K562 (cell line): ENCODE measurements at regions not wholly inside any gene's neighbourhood (a gene's known extent, or its start where the extent isn't known, plus 50 kb on each side); places are given as distances from the start of the nearest gene placed in this dataset.

Experiments used
- ATAC-seq: fragments of 200-7000 bp; cut with Tn5 transposase; 3 replicates; pipeline ENCODE4 v1.9.1; 2020; ENCODE audit warnings: moderate library complexity
- BruUV-seq: library from RNA; stranded (reverse); fragments of 400-500 nt; replicated peaks from 2 replicates; lab custom pipeline; 2021; lab: Mats Ljungman, UMichigan
- CTCF ChIA-PET: fragments of 300-600 bp; formaldehyde crosslinking; extraction: SDS; loops from one replicate; lab custom pipeline; 2021; ENCODE audit warnings: low intra/inter-chr PET ratio; lab: Yijun Ruan, JAX
- POLR2A ChIA-PET: fragments of 300-600, 350-650 bp; sonication (Branson Sonifier 250); formaldehyde crosslinking; extraction: SDS; loops from one replicate; lab custom pipeline; 2021; ENCODE audit warnings: antibody characterized with exemption, inconsistent platforms; lab: Yijun Ruan, JAX
- DNase-seq, 4 experiments: peaks; one replicate each; pipeline versions ENCODE4 v3.0.0 to v3.0.0-alpha.2; 2011 to 2018; ENCODE audit warnings: low spot score in 3 of 4, mixed read lengths in 3 of 4; ENCODE audit errors: extremely low read depth in 1 of 4
- FAIRE-seq: peaks from 2 replicates; lab custom pipeline; 2011; peaks lifted over from hg19 to GRCh38; lab: Jason Lieb, UNC
- H2AFZ ChIP-seq: 2 replicates; pipeline ENCODE4 v1.6.0; 2011; ENCODE audit warnings: low read depth, low read length, control low read depth, inconsistent platforms
- H3K27ac ChIP-seq: fragments of 200-600 bp; 3 replicates; pipeline ENCODE4 v1.8.0; 2011; ENCODE audit warnings: low read depth, mild to moderate bottlenecking, control low read depth, inconsistent platforms, low read length, moderate library complexity, mixed read lengths; ENCODE audit errors: extremely low read depth
- H3K27me3 ChIP-seq, 2 experiments: fragments of 300-600 bp in 1 of 2; 2 replicates in 1 of 2; 3 replicates in 1 of 2; pipeline versions ENCODE4 v1.6.0 to v1.8.0; 2011; ENCODE audit warnings: inconsistent platforms in 2 of 2, low read length in 2 of 2, mild to moderate bottlenecking in 1 of 2, mixed read lengths in 1 of 2, moderate library complexity in 1 of 2; ENCODE audit not compliant: control insufficient read depth in 2 of 2, insufficient read depth in 2 of 2
- H3K36me3 ChIP-seq: fragments of 300-600 bp; 3 replicates; pipeline ENCODE4 v1.8.0; 2011; ENCODE audit warnings: mild to moderate bottlenecking, low read length, inconsistent platforms; ENCODE audit not compliant: control insufficient read depth, insufficient read depth
- H3K4me1 ChIP-seq, 2 experiments: fragments of 200-600 bp in 1 of 2; replicated peaks in 1 of 2; 2 replicates in 1 of 2; 3 replicates in 1 of 2; pipeline versions ENCODE4 v1.5.1 to v1.8.0; 2011; ENCODE audit warnings: inconsistent platforms in 2 of 2, low read length in 2 of 2, mild to moderate bottlenecking in 1 of 2, mixed read lengths in 1 of 2, moderate library complexity in 1 of 2; ENCODE audit not compliant: control insufficient read depth in 2 of 2, insufficient read depth in 2 of 2
- H3K4me2 ChIP-seq: 2 replicates; pipeline ENCODE4 v1.6.1; 2011; ENCODE audit warnings: low read length, control low read depth, inconsistent platforms, mixed read lengths; ENCODE audit not compliant: insufficient read depth
- H3K4me3 ChIP-seq: fragments of 200-600 bp; sonication (generic), shearing (Covaris generic); 2 replicates; pipeline ENCODE4 v1.5.1; 2016; ENCODE audit warnings: control low read depth, inconsistent platforms
- H3K79me2 ChIP-seq: fragments of 200-600 bp; 3 replicates; pipeline ENCODE4 v1.8.0; 2011; ENCODE audit warnings: low read length, inconsistent platforms; ENCODE audit not compliant: control insufficient read depth, insufficient read depth
- H3K9ac ChIP-seq, 2 experiments: 2 replicates each; pipeline versions ENCODE4 v1.6.0 to v1.6.1; 2011; ENCODE audit warnings: low read depth in 2 of 2, low read length in 2 of 2, control low read depth in 1 of 2, inconsistent platforms in 1 of 2, mild to moderate bottlenecking in 1 of 2, mixed read lengths in 1 of 2; ENCODE audit not compliant: insufficient read depth in 1 of 2
- H3K9me1 ChIP-seq: one replicate; pipeline ENCODE4 v1.6.0; 2011; ENCODE audit warnings: inconsistent platforms, mild to moderate bottlenecking, low read length, moderate library complexity; ENCODE audit not compliant: control insufficient read depth, insufficient read depth
- H3K9me3 ChIP-seq: replicated peaks from 2 replicates; pipeline ENCODE4 v1.5.1; 2011; ENCODE audit warnings: low read depth, low read length, inconsistent platforms; ENCODE audit not compliant: control insufficient read depth, insufficient read depth
- H4K20me1 ChIP-seq: replicated peaks from 2 replicates; pipeline ENCODE4 v1.6.1; 2011; ENCODE audit warnings: low read length, inconsistent platforms, mixed read lengths; ENCODE audit not compliant: control insufficient read depth, insufficient read depth
- KDM2B ChIP-seq: fragments of 250-450 bp; sonication (Bioruptor Pico); IDR thresholded peaks from 2 replicates; pipeline ENCODE4 v1.8.0; 2021; ENCODE audit warnings: mild to moderate bottlenecking, moderate library complexity
- SRF ChIP-seq, 2 experiments: fragments of 250-450, 450-650 bp in 1 of 2; sonication (Bioruptor Pico) in 1 of 2; sonication (generic) in 1 of 2; formaldehyde crosslinking; IDR thresholded peaks; 2 replicates each; pipeline versions ENCODE4 v1.5.0 to v1.5.1; 2020 to 2022; ENCODE audit warnings: mild to moderate bottlenecking in 1 of 2, missing genetic modification reagents in 1 of 2
- THRAP3 ChIP-seq: fragments of 450-650 bp; IDR thresholded peaks from 2 replicates; pipeline ENCODE4 v1.6.1; 2016; ENCODE audit warnings: mild to moderate bottlenecking, inconsistent platforms, borderline replicate concordance
- WGBS: fragments of 100-300 bp; shearing (Covaris generic); methylation state at CpG from one replicate; pipeline ENCODE4 v1.1.6; 2016; ENCODE audit warnings: low coverage, mixed read lengths; ENCODE audit not compliant: insufficient coverage; ENCODE audit errors: missing lambda C conversion rate; 5-methylcytosine and 5-hydroxymethylcytosine counted together
- in situ Hi-C: fragments of 300-500 bp; cut with MboI; formaldehyde crosslinking; loops from 4 replicates; pipeline ENCODE4 v1.15.0; 2018; ENCODE audit warnings: inconsistent platforms, mixed read lengths
- intact Hi-C: fragments of 100-400 bp; cut with micrococcal nuclease; formaldehyde crosslinking; loops from 2 replicates; pipeline ENCODE4 v1.14.2; 2022
- TF ChIP-seq, protein P1 (sequence below): fragments of 250-450 bp; sonication (Bioruptor Pico); IDR thresholded peaks from 2 replicates; pipeline ENCODE4 v1.5.0; 2021
- TF ChIP-seq, protein P2 (sequence below): fragments of 250-450 bp; sonication (Bioruptor Pico); IDR thresholded peaks from 2 replicates; pipeline ENCODE4 v1.4.0; 2020; ENCODE audit warnings: borderline replicate concordance

DNA sequence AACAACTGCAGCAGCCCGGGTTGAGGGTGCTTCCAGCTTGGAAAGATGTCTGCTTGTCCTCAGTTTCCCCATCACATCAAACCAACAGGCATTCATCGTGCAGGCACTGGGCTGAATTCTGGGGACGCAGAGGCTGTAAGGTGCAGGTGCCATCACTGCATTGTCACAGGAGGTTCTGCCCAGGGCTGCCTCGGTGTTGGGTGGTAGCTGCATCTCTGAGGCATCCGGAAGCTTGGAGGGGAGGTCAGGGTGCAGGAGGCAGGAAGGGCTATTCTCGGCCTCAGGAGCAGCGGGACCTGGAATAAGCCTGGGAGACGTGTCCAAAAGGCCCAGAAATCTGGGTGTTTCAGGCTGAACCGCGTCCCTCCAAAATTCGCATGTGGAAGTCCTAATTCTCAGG lies 134.6 kb downstream of the HMX1 start:
- ChIA-PET POLR2A (no interaction called here), CTCF (no interaction called here)
- Histone ChIP-seq H3K27me3 (peaks cover 2 to 26% of the 10 kb centered on the region in 2 experiments; a peak in 2 of 5 replicates), H3K9ac (no peak overlapping the region), H3K4me2 (no peak overlapping the region), H2AFZ (no peak overlapping the region), H3K9me3 (no peaks in the 10 kb centered on the region), H3K4me1 (no peaks in the 10 kb centered on the region), H3K9me1 (no peaks in the 10 kb centered on the region), H3K36me3 (no peaks in the 10 kb centered on the region), H3K4me3 (no peak overlapping the region), H4K20me1 (no peaks in the 10 kb centered on the region), H3K27ac (no peak overlapping the region), H3K79me2 (no peaks in the 10 kb centered on the region)
- no TSS peak for BruUV-seq
- in situ Hi-C loops = no loop called here
- ATAC-seq (no peak), FAIRE-seq (no peak), DNase-seq (no peak)
- TF ChIP-seq KDM2B (no peak), THRAP3 (no peak), SRF (CRISPR knock-in tag; IDR thresholded peaks at IDR 0.05) (no peak)
- TF ChIP-seq, protein P1, sequence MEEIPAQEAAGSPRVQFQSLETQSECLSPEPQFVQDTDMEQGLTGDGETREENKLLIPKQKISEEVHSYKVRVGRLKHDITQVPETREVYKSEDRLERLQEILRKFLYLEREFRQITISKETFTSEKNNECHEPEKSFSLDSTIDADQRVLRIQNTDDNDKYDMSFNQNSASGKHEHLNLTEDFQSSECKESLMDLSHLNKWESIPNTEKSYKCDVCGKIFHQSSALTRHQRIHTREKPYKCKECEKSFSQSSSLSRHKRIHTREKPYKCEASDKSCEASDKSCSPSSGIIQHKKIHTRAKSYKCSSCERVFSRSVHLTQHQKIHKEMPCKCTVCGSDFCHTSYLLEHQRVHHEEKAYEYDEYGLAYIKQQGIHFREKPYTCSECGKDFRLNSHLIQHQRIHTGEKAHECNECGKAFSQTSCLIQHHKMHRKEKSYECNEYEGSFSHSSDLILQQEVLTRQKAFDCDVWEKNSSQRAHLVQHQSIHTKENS = no peak
- TF ChIP-seq, protein P2, sequence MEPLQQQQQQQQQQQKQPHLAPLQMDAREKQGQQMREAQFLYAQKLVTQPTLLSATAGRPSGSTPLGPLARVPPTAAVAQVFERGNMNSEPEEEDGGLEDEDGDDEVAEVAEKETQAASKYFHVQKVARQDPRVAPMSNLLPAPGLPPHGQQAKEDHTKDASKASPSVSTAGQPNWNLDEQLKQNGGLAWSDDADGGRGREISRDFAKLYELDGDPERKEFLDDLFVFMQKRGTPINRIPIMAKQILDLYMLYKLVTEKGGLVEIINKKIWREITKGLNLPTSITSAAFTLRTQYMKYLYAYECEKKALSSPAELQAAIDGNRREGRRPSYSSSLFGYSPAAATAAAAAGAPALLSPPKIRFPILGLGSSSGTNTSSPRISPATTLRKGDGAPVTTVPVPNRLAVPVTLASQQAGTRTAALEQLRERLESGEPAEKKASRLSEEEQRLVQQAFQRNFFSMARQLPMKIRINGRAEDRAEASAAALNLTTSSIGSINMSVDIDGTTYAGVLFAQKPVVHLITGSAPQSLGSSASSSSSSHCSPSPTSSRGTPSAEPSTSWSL (CRISPR knock-in tag) = no peak
- intact Hi-C loops = no loop called here
- WGBS = 0% methylated on average over 8 of the region's 11 CpGs
